ENCODE measurements at regions not wholly inside any gene's neighbourhood (a gene's known extent, or its start where the extent isn't known, plus 50 kb on each side); places are given as distances from the start of the nearest gene placed in this dataset.

- TF ChIP-seq CTCF (IDR thresholded peaks at IDR 0.05; ENCODE audit: borderline replicate concordance, extremely low read depth, low read length, poor library complexity, severe bottlenecking): no peak
- no peak for TF ChIP-seq EZH2 (IDR thresholded peaks at IDR 0.05; ENCODE audit: borderline replicate concordance, low read depth, low read length, severe bottlenecking)
Measured at GRCh38 chr7:149713061-149713730, 60.2 kb downstream of the ZNF467 start.

All from DND-41 (cell line).